SK-N-SH treated with all-trans-retinoic acid at 6 μM for 48 hours (cell line): ENCODE measurements at regions not wholly inside any gene's neighbourhood (a gene's known extent, or its start where the extent isn't known, plus 50 kb on each side); places are given as distances from the start of the nearest gene placed in this dataset.

ENCODE experiments used
- ATAC-seq: fragments of 200-7000 bp; cut with Tn5 transposase; 3 replicates; pipeline ENCODE4 v1.9.1; 2020; ENCODE audit warnings: mild to moderate bottlenecking, moderate library complexity
- ARNTL ChIP-seq: fragments of 450-650 bp; formaldehyde crosslinking; IDR thresholded peaks from 2 replicates; pipeline ENCODE4 v1.5.0; 2020; ENCODE audit warnings: low read depth, mild to moderate bottlenecking, moderate library complexity, borderline replicate concordance
- BACH2 ChIP-seq: fragments of 250-450 bp; sonication (Bioruptor Pico); IDR thresholded peaks from 2 replicates; pipeline ENCODE4 v1.9.0; 2021; ENCODE audit warnings: mild to moderate bottlenecking, borderline replicate concordance
- CSDC2 ChIP-seq: fragments of 250-450 bp; sonication (Bioruptor Pico); IDR thresholded peaks from 2 replicates; pipeline ENCODE4 v1.5.0; 2020; ENCODE audit warnings: mild to moderate bottlenecking, moderate library complexity
- GLIS3 ChIP-seq: fragments of 250-450 bp; sonication (Bioruptor Pico); IDR thresholded peaks from 2 replicates; pipeline ENCODE4 v1.5.0; 2020; ENCODE audit warnings: mild to moderate bottlenecking, moderate library complexity
- ISL1 ChIP-seq: fragments of 250-450 bp; sonication (Bioruptor Pico); IDR thresholded peaks from 2 replicates; pipeline ENCODE4 v2.1.2; 2022; ENCODE audit warnings: mild to moderate bottlenecking, moderate library complexity
- OSR1 ChIP-seq: fragments of 250-450 bp; sonication (Bioruptor Pico); IDR thresholded peaks from 2 replicates; pipeline ENCODE4 v1.8.0; 2022; ENCODE audit warnings: moderate library complexity, mild to moderate bottlenecking, inconsistent platforms
- PPARA ChIP-seq: fragments of 250-450 bp; sonication (Bioruptor Pico); IDR thresholded peaks from 2 replicates; pipeline ENCODE4 v1.5.0; 2020; ENCODE audit warnings: mild to moderate bottlenecking, borderline replicate concordance
- RARB ChIP-seq: fragments of 250-450 bp; sonication (Bioruptor Pico); IDR thresholded peaks from 2 replicates; pipeline ENCODE4 v1.8.0; 2021; ENCODE audit warnings: mild to moderate bottlenecking, moderate library complexity
- SNAI2 ChIP-seq: fragments of 250-450 bp; sonication (Bioruptor Pico); IDR thresholded peaks from 2 replicates; pipeline ENCODE4 v1.5.0; 2020; ENCODE audit warnings: mild to moderate bottlenecking, moderate library complexity
- TCF4 ChIP-seq: fragments of 250-450 bp; sonication (Bioruptor Pico); IDR thresholded peaks from 2 replicates; pipeline ENCODE4 v1.8.0; 2021; ENCODE audit warnings: mild to moderate bottlenecking, moderate library complexity, borderline replicate concordance
- ZC3H10 ChIP-seq: fragments of 250-450 bp; sonication (Bioruptor Pico); IDR thresholded peaks from 2 replicates; pipeline ENCODE4 v1.5.1; 2021; ENCODE audit warnings: mild to moderate bottlenecking, moderate library complexity
- ZFP3 ChIP-seq: fragments of 250-450 bp; sonication (Bioruptor Pico); IDR thresholded peaks from 2 replicates; pipeline ENCODE4 v1.5.0; 2020; ENCODE audit warnings: mild to moderate bottlenecking, moderate library complexity
- ZFP30 ChIP-seq: fragments of 450-650 bp; formaldehyde crosslinking; IDR thresholded peaks from 2 replicates; pipeline ENCODE4 v1.5.0; 2022; ENCODE audit warnings: mild to moderate bottlenecking, moderate library complexity
- ZNF70 ChIP-seq: fragments of 450-650 bp; formaldehyde crosslinking; IDR thresholded peaks from 2 replicates; pipeline ENCODE4 v1.5.0; 2020; ENCODE audit warnings: mild to moderate bottlenecking, moderate library complexity
- ZNF8 ChIP-seq: fragments of 450-650 bp; formaldehyde crosslinking; IDR thresholded peaks from 2 replicates; pipeline ENCODE4 v1.5.0; 2020; ENCODE audit warnings: mild to moderate bottlenecking, moderate library complexity
- TF ChIP-seq, protein P1 (sequence below): fragments of 250-450 bp; sonication (Bioruptor Pico); IDR thresholded peaks from 2 replicates; pipeline ENCODE4 v1.5.1; 2021; ENCODE audit warnings: mild to moderate bottlenecking, moderate library complexity
- TF ChIP-seq, protein P2 (sequence below): fragments of 250-450 bp; sonication (Bioruptor Pico); IDR thresholded peaks from 2 replicates; pipeline ENCODE4 v1.5.0; 2020; ENCODE audit warnings: mild to moderate bottlenecking, moderate library complexity
- TF ChIP-seq, protein P3 (sequence below): fragments of 250-450 bp; sonication (Bioruptor Pico); IDR thresholded peaks from 2 replicates; pipeline ENCODE4 v1.5.1; 2020; ENCODE audit warnings: low read depth, mild to moderate bottlenecking, moderate library complexity
- TF ChIP-seq, protein P4 (sequence below): fragments of 250-450 bp; sonication (Bioruptor Pico); IDR thresholded peaks from 2 replicates; pipeline ENCODE4 v1.8.0; 2020; ENCODE audit warnings: mild to moderate bottlenecking, moderate library complexity, borderline replicate concordance
- TF ChIP-seq, protein P5 (sequence below): fragments of 250-450 bp; sonication (Bioruptor Pico); IDR thresholded peaks from 2 replicates; pipeline ENCODE4 v1.8.0; 2021; ENCODE audit warnings: low read depth, mild to moderate bottlenecking, moderate library complexity, borderline replicate concordance

DNA sequence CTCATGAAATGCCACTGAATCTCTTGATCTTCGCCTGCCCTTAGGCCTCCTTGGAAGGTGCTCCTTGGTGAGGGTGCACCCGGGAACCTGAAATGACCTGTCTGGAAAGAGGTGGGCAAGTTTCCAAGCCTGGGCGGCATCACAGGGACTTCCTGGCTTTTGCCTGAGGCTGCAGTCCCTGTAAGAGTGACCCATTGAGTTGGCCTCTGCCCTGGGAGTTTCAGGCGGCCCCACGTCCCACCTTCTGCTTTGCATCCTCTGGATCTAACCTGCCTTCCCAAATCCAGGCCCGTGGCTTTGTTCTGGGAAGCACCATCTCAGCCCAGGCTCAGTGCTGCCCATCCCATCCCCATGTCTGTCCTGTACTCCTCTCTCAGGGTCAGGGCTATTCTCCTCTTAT is 356.4 kb downstream of the RPS24 start:
- TF ChIP-seq, protein P1, sequence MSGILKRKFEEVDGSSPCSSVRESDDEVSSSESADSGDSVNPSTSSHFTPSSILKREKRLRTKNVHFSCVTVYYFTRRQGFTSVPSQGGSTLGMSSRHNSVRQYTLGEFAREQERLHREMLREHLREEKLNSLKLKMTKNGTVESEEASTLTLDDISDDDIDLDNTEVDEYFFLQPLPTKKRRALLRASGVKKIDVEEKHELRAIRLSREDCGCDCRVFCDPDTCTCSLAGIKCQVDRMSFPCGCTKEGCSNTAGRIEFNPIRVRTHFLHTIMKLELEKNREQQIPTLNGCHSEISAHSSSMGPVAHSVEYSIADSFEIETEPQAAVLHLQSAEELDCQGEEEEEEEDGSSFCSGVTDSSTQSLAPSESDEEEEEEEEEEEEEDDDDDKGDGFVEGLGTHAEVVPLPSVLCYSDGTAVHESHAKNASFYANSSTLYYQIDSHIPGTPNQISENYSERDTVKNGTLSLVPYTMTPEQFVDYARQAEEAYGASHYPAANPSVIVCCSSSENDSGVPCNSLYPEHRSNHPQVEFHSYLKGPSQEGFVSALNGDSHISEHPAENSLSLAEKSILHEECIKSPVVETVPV (CRISPR knock-in tag): no peak
- no peak for TF ChIP-seq PPARA (CRISPR knock-in tag)
- TF ChIP-seq TCF4 (CRISPR knock-in tag): no peak
- TF ChIP-seq ZFP30 (CRISPR knock-in tag): no peak
- TF ChIP-seq BACH2: no peak
- TF ChIP-seq GLIS3: no peak
- TF ChIP-seq ZNF8 (CRISPR knock-in tag): no peak
- TF ChIP-seq ISL1 (CRISPR knock-in tag): no peak
- TF ChIP-seq, protein P2, sequence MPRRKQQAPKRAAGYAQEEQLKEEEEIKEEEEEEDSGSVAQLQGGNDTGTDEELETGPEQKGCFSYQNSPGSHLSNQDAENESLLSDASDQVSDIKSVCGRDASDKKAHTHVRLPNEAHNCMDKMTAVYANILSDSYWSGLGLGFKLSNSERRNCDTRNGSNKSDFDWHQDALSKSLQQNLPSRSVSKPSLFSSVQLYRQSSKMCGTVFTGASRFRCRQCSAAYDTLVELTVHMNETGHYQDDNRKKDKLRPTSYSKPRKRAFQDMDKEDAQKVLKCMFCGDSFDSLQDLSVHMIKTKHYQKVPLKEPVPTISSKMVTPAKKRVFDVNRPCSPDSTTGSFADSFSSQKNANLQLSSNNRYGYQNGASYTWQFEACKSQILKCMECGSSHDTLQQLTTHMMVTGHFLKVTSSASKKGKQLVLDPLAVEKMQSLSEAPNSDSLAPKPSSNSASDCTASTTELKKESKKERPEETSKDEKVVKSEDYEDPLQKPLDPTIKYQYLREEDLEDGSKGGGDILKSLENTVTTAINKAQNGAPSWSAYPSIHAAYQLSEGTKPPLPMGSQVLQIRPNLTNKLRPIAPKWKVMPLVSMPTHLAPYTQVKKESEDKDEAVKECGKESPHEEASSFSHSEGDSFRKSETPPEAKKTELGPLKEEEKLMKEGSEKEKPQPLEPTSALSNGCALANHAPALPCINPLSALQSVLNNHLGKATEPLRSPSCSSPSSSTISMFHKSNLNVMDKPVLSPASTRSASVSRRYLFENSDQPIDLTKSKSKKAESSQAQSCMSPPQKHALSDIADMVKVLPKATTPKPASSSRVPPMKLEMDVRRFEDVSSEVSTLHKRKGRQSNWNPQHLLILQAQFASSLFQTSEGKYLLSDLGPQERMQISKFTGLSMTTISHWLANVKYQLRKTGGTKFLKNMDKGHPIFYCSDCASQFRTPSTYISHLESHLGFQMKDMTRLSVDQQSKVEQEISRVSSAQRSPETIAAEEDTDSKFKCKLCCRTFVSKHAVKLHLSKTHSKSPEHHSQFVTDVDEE: no peak
- no peak for TF ChIP-seq ARNTL (CRISPR knock-in tag)
- TF ChIP-seq ZC3H10 (CRISPR knock-in tag): no peak
- no peak for TF ChIP-seq ZNF70 (CRISPR knock-in tag)
- TF ChIP-seq, protein P3, sequence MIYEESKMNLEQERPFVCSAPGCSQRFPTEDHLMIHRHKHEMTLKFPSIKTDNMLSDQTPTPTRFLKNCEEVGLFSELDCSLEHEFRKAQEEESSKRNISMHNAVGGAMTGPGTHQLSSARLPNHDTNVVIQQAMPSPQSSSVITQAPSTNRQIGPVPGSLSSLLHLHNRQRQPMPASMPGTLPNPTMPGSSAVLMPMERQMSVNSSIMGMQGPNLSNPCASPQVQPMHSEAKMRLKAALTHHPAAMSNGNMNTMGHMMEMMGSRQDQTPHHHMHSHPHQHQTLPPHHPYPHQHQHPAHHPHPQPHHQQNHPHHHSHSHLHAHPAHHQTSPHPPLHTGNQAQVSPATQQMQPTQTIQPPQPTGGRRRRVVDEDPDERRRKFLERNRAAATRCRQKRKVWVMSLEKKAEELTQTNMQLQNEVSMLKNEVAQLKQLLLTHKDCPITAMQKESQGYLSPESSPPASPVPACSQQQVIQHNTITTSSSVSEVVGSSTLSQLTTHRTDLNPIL (CRISPR knock-in tag): no peak
- TF ChIP-seq, protein P4, sequence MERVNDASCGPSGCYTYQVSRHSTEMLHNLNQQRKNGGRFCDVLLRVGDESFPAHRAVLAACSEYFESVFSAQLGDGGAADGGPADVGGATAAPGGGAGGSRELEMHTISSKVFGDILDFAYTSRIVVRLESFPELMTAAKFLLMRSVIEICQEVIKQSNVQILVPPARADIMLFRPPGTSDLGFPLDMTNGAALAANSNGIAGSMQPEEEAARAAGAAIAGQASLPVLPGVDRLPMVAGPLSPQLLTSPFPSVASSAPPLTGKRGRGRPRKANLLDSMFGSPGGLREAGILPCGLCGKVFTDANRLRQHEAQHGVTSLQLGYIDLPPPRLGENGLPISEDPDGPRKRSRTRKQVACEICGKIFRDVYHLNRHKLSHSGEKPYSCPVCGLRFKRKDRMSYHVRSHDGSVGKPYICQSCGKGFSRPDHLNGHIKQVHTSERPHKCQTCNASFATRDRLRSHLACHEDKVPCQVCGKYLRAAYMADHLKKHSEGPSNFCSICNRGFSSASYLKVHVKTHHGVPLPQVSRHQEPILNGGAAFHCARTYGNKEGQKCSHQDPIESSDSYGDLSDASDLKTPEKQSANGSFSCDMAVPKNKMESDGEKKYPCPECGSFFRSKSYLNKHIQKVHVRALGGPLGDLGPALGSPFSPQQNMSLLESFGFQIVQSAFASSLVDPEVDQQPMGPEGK (CRISPR knock-in tag): no peak
- TF ChIP-seq SNAI2: no peak
- no peak for TF ChIP-seq ZFP3
- no peak for TF ChIP-seq OSR1 (CRISPR knock-in tag)
- TF ChIP-seq RARB (CRISPR knock-in tag): no peak
- TF ChIP-seq CSDC2: no peak
- TF ChIP-seq, all 23 proteins: peak for 0
- ATAC-seq: no peak

DNA sequence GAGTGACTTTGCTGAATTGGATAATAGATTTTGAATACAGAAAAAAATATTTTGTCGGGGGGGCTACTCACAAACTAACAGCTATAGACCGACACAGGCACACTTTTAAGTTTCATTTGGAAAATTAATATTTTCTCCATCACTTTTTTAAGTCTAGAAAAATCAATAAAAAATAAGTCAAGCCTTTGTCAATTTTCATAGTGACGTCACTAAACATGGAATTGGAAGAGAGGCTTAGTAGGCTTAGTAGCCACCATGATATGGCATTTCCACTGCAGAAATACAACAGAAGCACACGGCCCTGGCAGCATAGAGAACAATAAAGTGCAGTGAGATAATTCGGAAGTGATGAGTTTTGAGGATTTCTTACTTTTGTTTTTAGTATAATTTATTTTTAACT is 357.2 kb downstream of the RPS24 start:
- no peak for ATAC-seq
- no peak for TF ChIP-seq ZNF70 (CRISPR knock-in tag)
- TF ChIP-seq, protein P4 (CRISPR knock-in tag): no peak
- TF ChIP-seq, protein P5, sequence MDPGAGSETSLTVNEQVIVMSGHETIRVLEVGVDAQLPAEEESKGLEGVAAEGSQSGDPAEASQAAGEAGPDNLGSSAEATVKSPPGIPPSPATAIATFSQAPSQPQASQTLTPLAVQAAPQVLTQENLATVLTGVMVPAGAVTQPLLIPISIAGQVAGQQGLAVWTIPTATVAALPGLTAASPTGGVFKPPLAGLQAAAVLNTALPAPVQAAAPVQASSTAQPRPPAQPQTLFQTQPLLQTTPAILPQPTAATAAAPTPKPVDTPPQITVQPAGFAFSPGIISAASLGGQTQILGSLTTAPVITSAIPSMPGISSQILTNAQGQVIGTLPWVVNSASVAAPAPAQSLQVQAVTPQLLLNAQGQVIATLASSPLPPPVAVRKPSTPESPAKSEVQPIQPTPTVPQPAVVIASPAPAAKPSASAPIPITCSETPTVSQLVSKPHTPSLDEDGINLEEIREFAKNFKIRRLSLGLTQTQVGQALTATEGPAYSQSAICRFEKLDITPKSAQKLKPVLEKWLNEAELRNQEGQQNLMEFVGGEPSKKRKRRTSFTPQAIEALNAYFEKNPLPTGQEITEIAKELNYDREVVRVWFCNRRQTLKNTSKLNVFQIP (CRISPR knock-in tag): no peak
- TF ChIP-seq PPARA (CRISPR knock-in tag): no peak
- TF ChIP-seq, protein P3 (CRISPR knock-in tag): no peak
- TF ChIP-seq SNAI2: no peak
- no peak for TF ChIP-seq ARNTL (CRISPR knock-in tag)
